NCI-H1048 (cell line): ENCODE measurements at regions not wholly inside any gene's neighbourhood (a gene's known extent, or its start where the extent isn't known, plus 50 kb on each side); places are given as distances from the start of the nearest gene placed in this dataset.

Source experiments
- DNase-seq: peaks from one replicate; lab custom pipeline; 2025; lab: John Stamatoyannopoulos, UW

GRCh38 chr3:194069421-194070219 is 66.3 kb upstream of the HES1 start:
- no peak for DNase-seq

DNA sequence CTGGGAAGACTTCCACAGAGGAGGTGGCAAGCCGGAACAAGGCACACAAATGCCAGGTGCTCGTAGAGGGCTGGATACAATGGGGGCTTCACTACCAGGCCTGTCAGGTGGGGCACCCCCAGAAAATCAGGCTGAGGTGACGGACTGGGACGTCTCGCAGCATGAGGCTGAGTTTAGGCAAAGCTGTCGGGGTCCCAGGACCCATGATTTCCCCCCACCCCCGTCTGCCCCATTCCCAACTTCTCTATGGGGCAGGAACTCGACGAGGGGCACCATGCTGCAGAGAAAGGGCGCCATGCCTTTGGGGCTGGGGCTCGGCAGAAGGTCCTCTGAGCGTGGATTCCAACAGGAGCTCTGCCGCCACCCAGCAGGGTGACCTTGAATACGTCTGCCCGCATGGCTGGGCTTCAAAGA is 65.7 kb upstream of the HES1 start:
- DNase-seq, result no peak

DNA sequence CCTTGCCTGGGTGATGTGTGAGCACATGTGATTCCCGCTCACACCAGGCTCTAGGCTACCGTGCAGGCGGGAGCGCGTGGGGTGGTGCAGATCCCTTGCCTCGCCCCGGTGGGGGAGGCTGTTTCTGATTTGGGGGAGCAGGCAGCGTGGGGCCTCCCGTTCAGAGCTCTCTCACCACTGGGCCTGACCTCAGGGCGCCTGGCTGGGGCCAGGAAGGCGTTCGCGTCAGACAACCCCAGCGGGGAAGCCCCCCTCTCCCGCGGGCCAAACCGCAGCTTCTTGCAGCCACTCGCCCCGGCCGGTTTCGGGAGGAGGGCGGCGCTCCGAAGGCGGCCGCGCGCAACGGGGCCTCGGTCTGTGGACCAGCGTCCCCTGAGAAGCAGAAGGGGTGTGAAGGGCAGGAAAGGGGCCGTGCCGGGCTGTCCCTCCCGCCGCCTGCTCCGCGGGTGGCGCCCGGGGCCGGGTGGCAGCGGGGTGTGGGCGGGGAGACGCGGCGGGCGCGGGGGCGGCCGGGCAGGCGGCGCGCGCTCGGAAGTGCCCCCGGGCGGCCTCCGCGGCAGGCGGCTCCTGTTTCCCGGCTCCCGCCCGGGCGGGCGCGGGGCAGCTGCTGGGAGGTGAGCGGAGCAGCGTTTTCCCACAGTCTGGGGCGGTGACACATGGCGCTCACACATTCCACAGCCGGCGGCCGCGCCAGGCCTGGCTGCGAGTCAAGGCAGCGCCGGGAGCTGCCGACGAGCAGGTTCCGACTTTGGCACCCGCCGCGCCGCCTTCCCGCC is 65.1 kb upstream of the HES1 start:
- DNase-seq, result peak; percentile 45

DNA sequence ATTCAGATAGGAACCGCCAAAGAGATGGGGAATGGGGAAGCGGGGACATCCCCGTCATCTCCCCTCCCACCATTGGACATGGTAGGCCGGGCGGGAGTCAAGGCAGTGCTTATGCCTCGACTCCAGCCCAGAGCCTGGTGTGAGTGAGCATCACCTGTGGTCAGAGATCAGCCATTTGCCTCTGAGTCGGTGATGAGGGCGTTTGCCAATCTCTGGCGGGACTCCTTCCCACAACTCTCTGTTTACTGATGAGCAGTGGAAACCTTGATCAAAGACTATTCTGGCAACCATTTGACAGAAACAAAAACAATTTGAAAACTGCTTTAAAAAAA is 63.9 kb upstream of the HES1 start:
- no peak for DNase-seq

GRCh38 chr3:194072691-194073279 is 63.2 kb upstream of the HES1 start:
- DNase-seq, result no peak

DNA sequence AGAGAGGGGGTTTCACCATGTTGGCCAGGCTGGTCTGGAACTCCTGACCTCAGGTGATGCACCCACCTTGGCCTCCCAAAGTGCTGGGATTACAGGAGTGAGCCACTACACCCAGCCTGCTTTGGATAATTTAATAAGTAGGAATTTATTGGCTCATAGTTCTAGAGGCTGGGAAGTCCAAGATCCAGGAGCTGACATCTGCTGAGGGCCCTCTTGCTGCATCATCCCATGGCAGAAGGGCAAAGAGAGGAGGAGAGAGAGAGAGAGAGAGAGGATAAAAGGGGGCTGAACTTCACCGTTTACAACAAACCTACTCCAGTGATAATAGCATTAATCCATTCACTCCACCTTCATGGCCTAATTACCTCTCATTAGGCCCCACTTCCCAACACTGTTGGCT is 62.0 kb upstream of the HES1 start:
- no peak for DNase-seq

DNA sequence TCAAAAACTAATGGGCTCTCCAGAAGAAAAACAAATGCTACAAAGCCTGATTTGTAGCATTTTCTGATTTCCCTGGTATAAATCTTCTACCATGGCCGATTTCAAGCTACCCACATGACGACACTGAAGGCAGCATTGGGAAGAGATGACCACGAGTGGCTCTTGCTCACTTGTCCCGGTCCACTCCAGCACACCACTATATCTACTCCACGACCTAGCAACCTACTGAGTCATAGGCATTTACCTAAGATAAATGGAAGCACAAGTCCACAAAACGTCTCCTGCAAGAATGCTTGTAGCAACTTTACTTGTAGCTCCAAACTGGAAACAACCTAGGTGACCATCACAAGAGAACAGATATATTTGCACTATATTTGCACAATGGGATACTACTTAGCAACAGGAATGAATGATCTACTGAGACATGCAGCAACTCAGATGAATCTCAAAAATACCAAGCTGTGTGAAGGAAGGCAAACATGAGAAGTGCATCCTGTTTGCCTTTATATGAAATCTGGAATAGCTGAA is 60.8 kb upstream of the HES1 start:
- DNase-seq, result no peak

GRCh38 chr3:194075802-194076460 is 60.0 kb upstream of the HES1 start:
- no peak for DNase-seq

DNA sequence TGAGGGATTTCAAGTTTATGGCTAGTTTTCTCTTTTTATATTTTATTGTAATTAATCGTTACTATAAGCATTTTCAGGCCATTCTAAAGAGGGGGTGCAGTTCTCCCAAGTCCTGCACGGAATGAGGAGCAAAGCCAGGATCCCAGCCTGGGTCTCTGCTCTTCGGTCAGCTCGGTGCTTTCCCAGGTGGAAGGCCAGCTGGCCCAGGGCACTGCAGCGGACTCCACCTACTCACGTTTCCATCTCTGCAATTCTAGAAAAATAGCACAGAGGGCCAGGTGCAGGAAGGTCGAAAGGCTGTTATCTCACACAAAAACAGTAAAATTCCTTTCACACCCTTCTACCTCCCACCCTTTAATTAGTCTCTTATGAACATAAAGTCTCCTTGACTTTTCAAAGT is 59.5 kb upstream of the HES1 start:
- no peak for DNase-seq

GRCh38 chr3:194077602-194078001 is 58.3 kb upstream of the HES1 start:
- no peak for DNase-seq

DNA sequence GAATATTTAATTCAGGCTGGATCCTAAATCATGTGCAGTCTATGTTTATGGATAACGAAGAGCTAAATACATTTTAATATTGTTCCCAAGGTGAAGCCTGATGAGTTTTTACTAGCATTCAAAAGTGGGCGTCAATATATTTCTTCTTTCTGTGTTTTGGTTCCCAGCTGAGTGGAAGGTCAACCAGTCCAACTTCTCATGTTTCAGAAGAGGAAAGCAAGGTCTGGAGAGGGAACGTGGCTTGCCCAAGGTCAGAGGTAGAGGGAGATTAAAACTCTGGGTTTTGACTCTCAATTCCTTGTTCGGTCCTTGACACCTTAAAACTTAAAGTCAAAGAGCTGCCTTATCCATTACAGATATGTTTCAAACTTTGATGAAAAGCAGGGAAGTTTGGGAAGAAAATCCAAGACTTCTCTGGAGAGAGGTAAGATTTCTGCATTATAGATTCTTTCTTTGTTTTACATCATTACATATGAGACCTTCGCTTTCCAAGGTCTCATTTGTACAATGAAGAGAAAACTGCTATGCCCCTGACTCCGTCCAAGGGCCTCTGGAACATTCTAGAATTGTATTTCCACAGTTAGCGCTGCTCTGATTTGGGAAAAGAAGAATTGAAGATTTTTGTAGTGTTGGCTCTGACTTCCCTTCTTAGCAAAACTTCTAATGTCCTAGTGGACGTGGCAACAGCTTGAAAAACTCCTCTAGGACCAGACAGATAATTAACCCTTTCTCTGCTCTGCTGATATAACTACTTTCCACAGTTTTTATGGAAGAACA is 57.7 kb upstream of the HES1 start:
- DNase-seq, result no peak

DNA sequence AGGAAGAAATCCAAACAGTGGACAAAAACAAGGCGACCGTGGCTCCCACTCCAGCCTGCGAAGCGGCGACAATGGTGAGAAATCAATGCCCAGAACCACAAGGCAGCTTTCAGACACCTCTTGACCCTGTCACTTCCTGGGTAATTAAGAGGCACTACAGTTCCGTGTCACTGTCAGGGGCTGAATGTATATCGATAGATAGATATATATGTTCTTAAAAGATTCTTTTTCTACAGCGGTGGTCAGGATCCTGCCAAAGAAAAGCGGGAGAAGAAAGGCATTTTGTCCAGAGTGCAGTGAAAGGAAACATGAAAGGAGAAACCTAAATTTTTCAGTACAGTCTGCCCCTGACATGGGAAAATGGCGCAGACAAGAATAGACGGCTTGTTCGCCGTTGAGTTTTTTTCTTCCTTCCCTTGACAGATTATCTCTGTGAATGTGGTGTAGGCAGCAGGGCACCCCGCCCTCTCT is 56.2 kb upstream of the HES1 start:
- no peak for DNase-seq

- no peak for DNase-seq
These were observed 55.5 kb upstream of the HES1 start for GRCh38 chr3:194080436-194080835.

DNA sequence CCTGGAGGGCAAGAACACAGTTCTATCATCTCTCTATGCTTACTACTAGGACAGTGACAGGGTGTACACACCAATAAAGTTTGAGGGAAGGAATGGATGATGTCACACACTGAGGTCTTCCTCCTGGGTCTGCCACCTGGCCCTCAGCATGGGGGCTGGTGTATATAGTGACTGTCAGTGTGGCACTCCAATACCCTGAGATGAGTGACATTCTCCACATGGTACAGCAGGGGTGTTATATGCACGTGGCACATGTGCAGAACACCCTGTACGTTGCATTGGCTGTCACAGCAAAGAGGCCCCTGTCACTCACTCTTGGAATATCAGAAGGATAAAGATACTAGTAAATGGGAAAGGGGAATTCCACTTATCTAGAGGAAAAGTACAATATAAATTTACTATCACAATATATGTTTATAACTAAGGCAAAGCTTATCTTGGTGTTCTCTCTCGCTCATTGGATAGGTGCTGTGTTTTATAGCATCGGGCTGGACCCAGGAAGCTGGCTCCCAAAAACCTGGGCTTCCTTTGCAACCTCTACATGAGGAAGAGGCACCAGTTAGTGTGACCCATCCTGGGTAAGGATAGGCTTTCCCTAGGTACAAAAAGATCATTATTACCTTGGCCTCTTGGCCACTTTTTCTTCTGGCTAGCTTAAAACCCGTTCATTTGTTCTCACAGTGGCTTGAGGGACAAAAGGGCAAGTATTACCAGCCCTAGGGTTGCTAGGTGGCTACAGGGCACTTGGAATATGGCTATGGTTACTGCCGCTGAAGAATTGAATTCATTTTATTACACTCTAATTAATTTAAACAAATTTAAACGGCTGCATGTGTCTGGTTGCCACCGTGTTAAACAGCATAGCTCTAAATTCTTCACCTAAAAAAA is 54.8 kb upstream of the HES1 start:
- no peak for DNase-seq

GRCh38 chr3:194081826-194082225 is 54.1 kb upstream of the HES1 start:
- no peak for DNase-seq

- DNase-seq, result no peak
These were observed 53.0 kb upstream of the HES1 start for GRCh38 chr3:194082743-194083636.

DNA sequence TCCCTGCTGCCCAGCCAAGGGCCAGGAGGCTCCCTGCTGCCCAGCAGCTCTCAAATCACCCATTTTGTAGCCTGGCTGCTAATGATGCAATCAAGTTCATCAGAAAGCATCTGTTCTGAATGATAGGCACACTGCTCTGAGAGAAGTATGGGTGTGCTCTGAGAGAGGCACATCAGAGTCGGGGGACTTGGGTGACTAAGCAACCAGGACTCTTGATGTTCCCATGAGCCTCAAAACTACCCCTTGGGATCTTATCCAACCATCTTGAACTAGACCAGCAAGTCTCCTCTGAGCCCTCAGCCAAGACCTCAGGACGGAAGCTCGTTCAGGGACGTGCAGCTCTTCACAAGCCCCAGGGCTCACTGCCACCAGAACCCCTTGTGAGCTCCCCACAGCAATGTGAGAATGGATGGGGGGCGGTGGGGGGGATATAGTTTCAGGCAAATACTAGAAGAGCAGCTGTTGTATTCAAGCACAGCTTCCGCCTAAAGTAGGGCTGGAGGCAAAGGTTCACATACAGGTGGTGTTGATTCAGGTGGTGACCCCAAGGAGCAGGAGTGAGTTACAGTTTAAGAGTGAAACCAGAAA is 52.2 kb upstream of the HES1 start:
- DNase-seq, result no peak

- DNase-seq, result no peak
These were observed 51.7 kb upstream of the HES1 start for GRCh38 chr3:194084284-194084683.
